ENCODE measurements at regions not wholly inside any gene's neighbourhood (a gene's known extent, or its start where the extent isn't known, plus 50 kb on each side); places are given as distances from the start of the nearest gene placed in this dataset.

GRCh38 chr21:16519644-16520043 lies 789.9 kb downstream of the USP25 start:
- H3K4me2 ChIP-seq, result no peak overlapping the region
- no peaks in the 10 kb centered on the region for H3K9me2 ChIP-seq (ENCODE audit: insufficient read depth)
- H3K4me1 Mint-ChIP-seq, result no peaks in the 10 kb centered on the region
- no peak overlapping the region for H3K4me3 ChIP-seq
- H3K36me3 Mint-ChIP-seq (ENCODE audit: low read depth), result no peaks in the 10 kb centered on the region; the same call in 2 of the 3 replicates
- no peak overlapping the region for H3K27ac Mint-ChIP-seq
- 0 out of 2 replicates have a peak, but pooled peaks cover 4% of the 10 kb centered on the region for H3K36me3 ChIP-seq (ENCODE audit: insufficient read depth)
- H3K4me3 Mint-ChIP-seq, result no peak overlapping the region
- ATAC-seq (no peak), DNase-seq (ENCODE audit: low spot score) (no peak)
- H3K9me3 Mint-ChIP-seq, result peaks cover 11% of the 10 kb centered on the region; the same call in 2 of the 3 replicates
- no peaks in the 10 kb centered on the region for H3K79me2 ChIP-seq (replicated peaks; ENCODE audit: insufficient read depth)
- H3K27ac ChIP-seq (ENCODE audit: low read depth), result no peak overlapping the region
- no peaks in the 10 kb centered on the region for H4K20me1 ChIP-seq (replicated peaks; ENCODE audit: insufficient read depth)
- H3K27me3 Mint-ChIP-seq (ENCODE audit: insufficient read depth, low read depth, poor library complexity), result no peaks in the 10 kb centered on the region
- no peaks in the 10 kb centered on the region for H3K27me3 ChIP-seq (ENCODE audit: insufficient read depth)
- TF ChIP-seq CTCF (conservative IDR thresholded peaks at IDR 0.05; ENCODE audit: low read depth in 2 of 2), result no peak
- TF ChIP-seq, protein P1, sequence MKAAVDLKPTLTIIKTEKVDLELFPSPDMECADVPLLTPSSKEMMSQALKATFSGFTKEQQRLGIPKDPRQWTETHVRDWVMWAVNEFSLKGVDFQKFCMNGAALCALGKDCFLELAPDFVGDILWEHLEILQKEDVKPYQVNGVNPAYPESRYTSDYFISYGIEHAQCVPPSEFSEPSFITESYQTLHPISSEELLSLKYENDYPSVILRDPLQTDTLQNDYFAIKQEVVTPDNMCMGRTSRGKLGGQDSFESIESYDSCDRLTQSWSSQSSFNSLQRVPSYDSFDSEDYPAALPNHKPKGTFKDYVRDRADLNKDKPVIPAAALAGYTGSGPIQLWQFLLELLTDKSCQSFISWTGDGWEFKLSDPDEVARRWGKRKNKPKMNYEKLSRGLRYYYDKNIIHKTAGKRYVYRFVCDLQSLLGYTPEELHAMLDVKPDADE (IDR thresholded peaks at IDR 0.05), result no peak
- no peak for TF ChIP-seq EZH2 (IDR thresholded peaks at IDR 0.05; ENCODE audit: low read depth, unreplicated experiment)
- TF ChIP-seq, protein P2, sequence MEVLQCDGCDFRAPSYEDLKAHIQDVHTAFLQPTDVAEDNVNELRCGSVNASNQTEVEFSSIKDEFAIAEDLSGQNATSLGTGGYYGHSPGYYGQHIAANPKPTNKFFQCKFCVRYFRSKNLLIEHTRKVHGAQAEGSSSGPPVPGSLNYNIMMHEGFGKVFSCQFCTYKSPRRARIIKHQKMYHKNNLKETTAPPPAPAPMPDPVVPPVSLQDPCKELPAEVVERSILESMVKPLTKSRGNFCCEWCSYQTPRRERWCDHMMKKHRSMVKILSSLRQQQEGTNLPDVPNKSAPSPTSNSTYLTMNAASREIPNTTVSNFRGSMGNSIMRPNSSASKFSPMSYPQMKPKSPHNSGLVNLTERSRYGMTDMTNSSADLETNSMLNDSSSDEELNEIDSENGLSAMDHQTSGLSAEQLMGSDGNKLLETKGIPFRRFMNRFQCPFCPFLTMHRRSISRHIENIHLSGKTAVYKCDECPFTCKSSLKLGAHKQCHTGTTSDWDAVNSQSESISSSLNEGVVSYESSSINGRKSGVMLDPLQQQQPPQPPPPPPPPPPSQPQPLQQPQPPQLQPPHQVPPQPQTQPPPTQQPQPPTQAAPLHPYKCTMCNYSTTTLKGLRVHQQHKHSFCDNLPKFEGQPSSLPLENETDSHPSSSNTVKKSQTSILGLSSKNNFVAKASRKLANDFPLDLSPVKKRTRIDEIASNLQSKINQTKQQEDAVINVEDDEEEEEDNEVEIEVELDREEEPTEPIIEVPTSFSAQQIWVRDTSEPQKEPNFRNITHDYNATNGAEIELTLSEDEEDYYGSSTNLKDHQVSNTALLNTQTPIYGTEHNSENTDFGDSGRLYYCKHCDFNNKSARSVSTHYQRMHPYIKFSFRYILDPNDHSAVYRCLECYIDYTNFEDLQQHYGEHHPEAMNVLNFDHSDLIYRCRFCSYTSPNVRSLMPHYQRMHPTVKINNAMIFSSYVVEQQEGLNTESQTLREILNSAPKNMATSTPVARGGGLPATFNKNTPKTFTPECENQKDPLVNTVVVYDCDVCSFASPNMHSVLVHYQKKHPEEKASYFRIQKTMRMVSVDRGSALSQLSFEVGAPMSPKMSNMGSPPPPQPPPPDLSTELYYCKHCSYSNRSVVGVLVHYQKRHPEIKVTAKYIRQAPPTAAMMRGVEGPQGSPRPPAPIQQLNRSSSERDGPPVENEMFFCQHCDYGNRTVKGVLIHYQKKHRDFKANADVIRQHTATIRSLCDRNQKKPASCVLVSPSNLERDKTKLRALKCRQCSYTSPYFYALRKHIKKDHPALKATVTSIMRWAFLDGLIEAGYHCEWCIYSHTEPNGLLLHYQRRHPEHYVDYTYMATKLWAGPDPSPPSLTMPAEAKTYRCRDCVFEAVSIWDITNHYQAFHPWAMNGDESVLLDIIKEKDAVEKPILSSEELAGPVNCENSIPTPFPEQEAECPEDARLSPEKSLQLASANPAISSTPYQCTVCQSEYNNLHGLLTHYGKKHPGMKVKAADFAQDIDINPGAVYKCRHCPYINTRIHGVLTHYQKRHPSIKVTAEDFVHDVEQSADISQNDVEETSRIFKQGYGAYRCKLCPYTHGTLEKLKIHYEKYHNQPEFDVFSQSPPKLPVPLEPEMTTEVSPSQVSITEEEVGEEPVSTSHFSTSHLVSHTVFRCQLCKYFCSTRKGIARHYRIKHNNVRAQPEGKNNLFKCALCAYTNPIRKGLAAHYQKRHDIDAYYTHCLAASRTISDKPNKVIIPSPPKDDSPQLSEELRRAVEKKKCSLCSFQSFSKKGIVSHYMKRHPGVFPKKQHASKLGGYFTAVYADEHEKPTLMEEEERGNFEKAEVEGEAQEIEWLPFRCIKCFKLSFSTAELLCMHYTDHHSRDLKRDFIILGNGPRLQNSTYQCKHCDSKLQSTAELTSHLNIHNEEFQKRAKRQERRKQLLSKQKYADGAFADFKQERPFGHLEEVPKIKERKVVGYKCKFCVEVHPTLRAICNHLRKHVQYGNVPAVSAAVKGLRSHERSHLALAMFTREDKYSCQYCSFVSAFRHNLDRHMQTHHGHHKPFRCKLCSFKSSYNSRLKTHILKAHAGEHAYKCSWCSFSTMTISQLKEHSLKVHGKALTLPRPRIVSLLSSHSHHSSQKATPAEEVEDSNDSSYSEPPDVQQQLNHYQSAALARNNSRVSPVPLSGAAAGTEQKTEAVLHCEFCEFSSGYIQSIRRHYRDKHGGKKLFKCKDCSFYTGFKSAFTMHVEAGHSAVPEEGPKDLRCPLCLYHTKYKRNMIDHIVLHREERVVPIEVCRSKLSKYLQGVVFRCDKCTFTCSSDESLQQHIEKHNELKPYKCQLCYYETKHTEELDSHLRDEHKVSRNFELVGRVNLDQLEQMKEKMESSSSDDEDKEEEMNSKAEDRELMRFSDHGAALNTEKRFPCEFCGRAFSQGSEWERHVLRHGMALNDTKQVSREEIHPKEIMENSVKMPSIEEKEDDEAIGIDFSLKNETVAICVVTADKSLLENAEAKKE (CRISPR knock-in tag; IDR thresholded peaks at IDR 0.05), result no peak
- TF ChIP-seq ZNF331 (CRISPR knock-in tag; IDR thresholded peaks at IDR 0.05; ENCODE audit: low read depth), result no peak
- H2AFZ ChIP-seq, result no peak overlapping the region
- H3F3A ChIP-seq (replicated peaks; ENCODE audit: low read depth), result no peaks in the 10 kb centered on the region
- H3K4me1 ChIP-seq (ENCODE audit: insufficient read depth), result no peaks in the 10 kb centered on the region

Measured in GM23338 (cell line).